Mesenchymal stem cell (in vitro differentiated cells and primary cell): ENCODE measurements at regions not wholly inside any gene's neighbourhood (a gene's known extent, or its start where the extent isn't known, plus 50 kb on each side); places are given as distances from the start of the nearest gene placed in this dataset. TPM values are rescaled to one million over a fixed set of nuclear protein-coding genes. Genes with fewer than 3 reads are reported as not detected.
"Not testable (repeated sequence)": the region's sequence is repeated elsewhere in the genome, so short reads cannot be mapped to it uniquely, and the experiment has no call there.

Source experiments
- DNase-seq: peaks from one replicate; pipeline ENCODE4 v3.0.0-alpha.2; 2013
- H2AFZ ChIP-seq: one replicate; pipeline ENCODE4 v1.6.1; 2013; ENCODE audit warnings: low read depth, mild to moderate bottlenecking, control low read depth, inconsistent platforms, low read length, moderate library complexity
- H2AK5ac ChIP-seq: 2 replicates; pipeline ENCODE4 v1.6.1; 2013; ENCODE audit warnings: low read length, moderate library complexity, mild to moderate bottlenecking, inconsistent platforms; ENCODE audit not compliant: severe bottlenecking
- H2BK120ac ChIP-seq: one replicate; pipeline ENCODE4 v1.6.1; 2013; ENCODE audit warnings: low read depth, mild to moderate bottlenecking, inconsistent platforms, low read length, moderate library complexity
- H2BK12ac ChIP-seq, 2 experiments: one replicate each; pipeline ENCODE4 v1.6.1; 2013; ENCODE audit warnings: inconsistent platforms in 2 of 2, low read length in 2 of 2, mild to moderate bottlenecking in 2 of 2, moderate library complexity in 2 of 2, control low read depth in 1 of 2
- H2BK15ac ChIP-seq: one replicate; pipeline ENCODE4 v1.6.1; 2013; ENCODE audit warnings: mild to moderate bottlenecking, low read depth, inconsistent platforms; ENCODE audit not compliant: poor library complexity, severe bottlenecking
- H2BK5ac ChIP-seq: 2 replicates; pipeline ENCODE4 v1.6.1; 2013; ENCODE audit warnings: low read depth, mild to moderate bottlenecking, low read length, control low read depth, inconsistent platforms; ENCODE audit not compliant: poor library complexity, severe bottlenecking
- H3K14ac ChIP-seq, 2 experiments: one replicate each; pipeline ENCODE4 v1.6.1; 2013; ENCODE audit warnings: inconsistent platforms in 2 of 2, low read length in 2 of 2, control low read depth in 1 of 2, mild to moderate bottlenecking in 1 of 2, moderate library complexity in 1 of 2
- H3K18ac ChIP-seq, 2 experiments: one replicate each; pipeline ENCODE4 v1.6.1; 2013; ENCODE audit warnings: inconsistent platforms in 2 of 2, low read length in 2 of 2, control low read depth in 1 of 2, low read depth in 1 of 2, mild to moderate bottlenecking in 1 of 2
- H3K23ac ChIP-seq, 2 experiments: one replicate each; pipeline ENCODE4 v1.6.1; 2013; ENCODE audit warnings: inconsistent platforms in 2 of 2, low read length in 2 of 2, mild to moderate bottlenecking in 2 of 2, moderate library complexity in 2 of 2, control low read depth in 1 of 2
- H3K27ac ChIP-seq: 2 replicates; pipeline ENCODE4 v1.5.1; 2013; ENCODE audit warnings: mild to moderate bottlenecking, moderate library complexity, low read length, control low read depth, inconsistent platforms; ENCODE audit not compliant: poor library complexity, severe bottlenecking
- H3K27me3 ChIP-seq, 2 experiments: 2 replicates each; pipeline versions ENCODE4 v1.6.1 to v1.7.0; 2013; ENCODE audit warnings: low read length in 2 of 2, mild to moderate bottlenecking in 2 of 2, moderate library complexity in 2 of 2, control low read depth in 1 of 2, inconsistent platforms in 1 of 2; ENCODE audit not compliant: control insufficient read depth in 1 of 2, insufficient read depth in 1 of 2
- H3K36me3 ChIP-seq, 2 experiments: 2 replicates each; pipeline versions ENCODE4 v1.6.1 to v1.7.0; 2013; ENCODE audit warnings: low read length in 2 of 2, control low read depth in 1 of 2, inconsistent platforms in 1 of 2, low read depth in 1 of 2, mild to moderate bottlenecking in 1 of 2; ENCODE audit not compliant: insufficient read depth in 2 of 2, control insufficient read depth in 1 of 2
- H3K4ac ChIP-seq, 2 experiments: one replicate each; pipeline ENCODE4 v1.6.1; 2013; ENCODE audit warnings: inconsistent platforms in 2 of 2, low read length in 2 of 2, mild to moderate bottlenecking in 2 of 2, moderate library complexity in 2 of 2, control low read depth in 1 of 2, low read depth in 1 of 2
- H3K4me1 ChIP-seq: 2 replicates; pipeline ENCODE4 v1.6.1; 2013; ENCODE audit warnings: low read depth, low read length, control low read depth; ENCODE audit not compliant: control insufficient read depth, insufficient read depth
- H3K4me2 ChIP-seq: 2 replicates; pipeline ENCODE4 v1.6.1; 2013; ENCODE audit warnings: low read length, mild to moderate bottlenecking, inconsistent platforms; ENCODE audit not compliant: poor library complexity, severe bottlenecking
- H3K4me3 ChIP-seq, 2 experiments: 2 replicates each; pipeline versions ENCODE4 v1.5.1 to v1.7.0; 2013; ENCODE audit warnings: low read length in 2 of 2, mild to moderate bottlenecking in 2 of 2, control low read depth in 1 of 2, low read depth in 1 of 2; ENCODE audit not compliant: insufficient read depth in 1 of 2
- H3K79me1 ChIP-seq: replicated peaks from 2 replicates; pipeline ENCODE4 v1.6.1; 2013; ENCODE audit warnings: mild to moderate bottlenecking, control low read depth, low read length, inconsistent platforms; ENCODE audit not compliant: poor library complexity, severe bottlenecking
- H3K9ac ChIP-seq: 2 replicates; pipeline ENCODE4 v1.7.0; 2013; ENCODE audit warnings: mild to moderate bottlenecking, low read length, moderate library complexity
- H3K9me3 ChIP-seq: 2 replicates; pipeline ENCODE4 v1.7.0; 2013; ENCODE audit warnings: mild to moderate bottlenecking, low read length; ENCODE audit not compliant: control insufficient read depth
- H4K8ac ChIP-seq: one replicate; pipeline ENCODE4 v1.6.1; 2013; ENCODE audit warnings: inconsistent platforms, mild to moderate bottlenecking, low read length, moderate library complexity
- H4K91ac ChIP-seq: one replicate; pipeline ENCODE4 v1.6.1; 2013; ENCODE audit warnings: mild to moderate bottlenecking, low read length, inconsistent platforms
- WGBS: methylation state at CpG from one replicate; pipeline ENCODE4 v1.1.7; 2013; ENCODE audit warnings: mixed read lengths; 5-methylcytosine and 5-hydroxymethylcytosine counted together
- small RNA-seq: library from polyadenylated mRNA; stranded (forward); fragments of <200 nt; extraction: miRNeasy Mini kit (QIAGEN cat#:217004); gene quantifications from one replicate; pipeline ENCODE3, GENCODE V24; 2013; ENCODE audit warnings: low read depth

- H3K9ac ChIP-seq, H3K27me3 ChIP-seq, H3K9me3 ChIP-seq, H2AFZ ChIP-seq, H3K23ac ChIP-seq, H3K4me1 ChIP-seq, H3K4ac ChIP-seq, H3K4me2 ChIP-seq, H3K36me3 ChIP-seq, H3K18ac ChIP-seq, H2BK12ac ChIP-seq, H3K79me1 ChIP-seq, H4K91ac ChIP-seq, H2BK5ac ChIP-seq, DNase-seq, H2BK120ac ChIP-seq, H4K8ac ChIP-seq, H3K4me3 ChIP-seq, H3K27ac ChIP-seq, H2BK15ac ChIP-seq, H3K14ac ChIP-seq, H2AK5ac ChIP-seq: not testable (repeated sequence)
- WGBS = no CpG with 5 or more reads among the region's 2 CpGs
Measured at GRCh38 chr15:32227410-32228114, 175.5 kb downstream of the GOLGA8K start.

GRCh38 chr15:32222716-32223115 lies 180.4 kb downstream of the GOLGA8K start:
- H4K91ac ChIP-seq = no peak overlapping the region
- no peak overlapping the region for H3K27ac ChIP-seq
- H3K4ac ChIP-seq = no peak overlapping the region
- H2BK5ac ChIP-seq = no peak overlapping the region
- H2AK5ac ChIP-seq = no peak overlapping the region
- H3K9me3 ChIP-seq = peaks cover 19% of the 10 kb centered on the region
- H3K27me3 ChIP-seq = no peaks in the 10 kb centered on the region
- no peak overlapping the region for H3K4me3 ChIP-seq
- no peak overlapping the region for H2BK15ac ChIP-seq
- no peak overlapping the region for H3K23ac ChIP-seq
- no peak overlapping the region for H2BK120ac ChIP-seq
- no peak overlapping the region for H4K8ac ChIP-seq
- no peak overlapping the region for H3K18ac ChIP-seq
- H3K36me3 ChIP-seq = no peaks in the 10 kb centered on the region
- DNase-seq = no peak
- H2BK12ac ChIP-seq = no peak overlapping the region
- H3K4me2 ChIP-seq = no peak overlapping the region
- no peak overlapping the region for H3K14ac ChIP-seq
- no peaks in the 10 kb centered on the region for H3K79me1 ChIP-seq
- H3K4me1 ChIP-seq = no peaks in the 10 kb centered on the region
- H2AFZ ChIP-seq = no peak overlapping the region
- no peak overlapping the region for H3K9ac ChIP-seq
- no CpG with 5 or more reads among the region's 1 CpG for WGBS

Small RNA genes lying in the stretch of these regions (small RNA-seq; reads per million reads assigned to genes)
- not detected for gene RNU6-18P
